22Rv1 (cell line): ENCODE measurements at regions not wholly inside any gene's neighbourhood (a gene's known extent, or its start where the extent isn't known, plus 50 kb on each side); places are given as distances from the start of the nearest gene placed in this dataset.

ENCODE experiments used
- CTCF ChIP-seq: fragments of 450-650 bp; IDR thresholded peaks from 2 replicates; pipeline ENCODE4 v1.5.1; 2017; ENCODE audit warnings: mild to moderate bottlenecking
- ZFX ChIP-seq: fragments of 450-650 bp; IDR thresholded peaks from 2 replicates; pipeline ENCODE4 v1.6.1; 2017; ENCODE audit warnings: antibody characterized with exemption, borderline replicate concordance

- TF ChIP-seq CTCF (no peak), ZFX (no peak)
These were observed 471.9 kb upstream of the DAB2 start for GRCh38 chr5:39896706-39897105.
